H9 (cell line): ENCODE measurements at regions not wholly inside any gene's neighbourhood (a gene's known extent, or its start where the extent isn't known, plus 50 kb on each side); places are given as distances from the start of the nearest gene placed in this dataset.

Source experiments
- DNase-seq: peaks from one replicate; pipeline ENCODE4 v3.0.0-alpha.2; 2017
- H2AFZ ChIP-seq: one replicate; pipeline ENCODE4 v1.6.1; 2013; ENCODE audit warnings: mild to moderate bottlenecking, low read length, control low read depth, moderate library complexity
- H2AK5ac ChIP-seq: 2 replicates; pipeline ENCODE4 v1.6.1; 2013; ENCODE audit warnings: low read length, control low read depth, mixed read lengths; ENCODE audit not compliant: insufficient read length
- H2BK120ac ChIP-seq: one replicate; pipeline ENCODE4 v1.6.1; 2013; ENCODE audit warnings: low read depth, mild to moderate bottlenecking, low read length, control low read depth, inconsistent platforms; ENCODE audit not compliant: poor library complexity, severe bottlenecking
- H2BK12ac ChIP-seq: 2 replicates; pipeline ENCODE4 v1.6.1; 2013; ENCODE audit warnings: low read length, control low read depth, mixed read lengths, low read depth; ENCODE audit not compliant: insufficient read length
- H2BK15ac ChIP-seq: 2 replicates; pipeline ENCODE4 v1.6.1; 2013; ENCODE audit warnings: low read depth, low read length, control low read depth
- H2BK20ac ChIP-seq: one replicate; pipeline ENCODE4 v1.6.1; 2013; ENCODE audit warnings: low read depth, mild to moderate bottlenecking, low read length, control low read depth, inconsistent platforms; ENCODE audit not compliant: poor library complexity, severe bottlenecking
- H2BK5ac ChIP-seq: 2 replicates; pipeline ENCODE4 v1.6.1; 2013; ENCODE audit warnings: low read length, control low read depth, mixed read lengths; ENCODE audit not compliant: insufficient read length
- H3K14ac ChIP-seq: 2 replicates; pipeline ENCODE4 v1.6.1; 2013; ENCODE audit warnings: low read length, control low read depth; ENCODE audit not compliant: insufficient read depth
- H3K18ac ChIP-seq: 2 replicates; pipeline ENCODE4 v1.6.1; 2013; ENCODE audit warnings: low read depth, mild to moderate bottlenecking, mixed read lengths, low read length, control low read depth; ENCODE audit not compliant: insufficient read length
- H3K23ac ChIP-seq: 2 replicates; pipeline ENCODE4 v1.6.1; 2013; ENCODE audit warnings: low read length, control low read depth, mixed read lengths, low read depth; ENCODE audit not compliant: insufficient read length
- H3K23me2 ChIP-seq: 2 replicates; pipeline ENCODE4 v1.6.1; 2013; ENCODE audit warnings: low read depth, mild to moderate bottlenecking, mixed read lengths, low read length, control low read depth; ENCODE audit not compliant: insufficient read length, poor library complexity, severe bottlenecking
- H3K27ac ChIP-seq: 2 replicates; pipeline ENCODE4 v1.5.1; 2013; ENCODE audit warnings: low read length, control low read depth, mixed read lengths, low read depth; ENCODE audit not compliant: insufficient read length
- H3K27me3 ChIP-seq: 2 replicates; pipeline ENCODE4 v1.6.1; 2013; ENCODE audit warnings: low read length, control low read depth, inconsistent platforms; ENCODE audit not compliant: insufficient read depth
- H3K4ac ChIP-seq: 2 replicates; pipeline ENCODE4 v1.6.1; 2013; ENCODE audit warnings: low read depth, mild to moderate bottlenecking, control low read depth, inconsistent platforms, low read length, moderate library complexity
- H3K4me1 ChIP-seq: 2 replicates; pipeline ENCODE4 v1.6.1; 2013; ENCODE audit warnings: low read length, control low read depth, inconsistent platforms; ENCODE audit not compliant: insufficient read depth
- H3K4me2 ChIP-seq: 2 replicates; pipeline ENCODE4 v1.6.1; 2013; ENCODE audit warnings: low read length, control low read depth, mixed read lengths; ENCODE audit not compliant: insufficient read length, insufficient read depth
- H3K56ac ChIP-seq: 2 replicates; pipeline ENCODE4 v1.6.1; 2013; ENCODE audit warnings: low read depth, mild to moderate bottlenecking, mixed read lengths, low read length, control low read depth; ENCODE audit not compliant: insufficient read length
- H3K79me1 ChIP-seq: 2 replicates; pipeline ENCODE4 v1.6.1; 2013; ENCODE audit warnings: low read depth, mild to moderate bottlenecking, moderate library complexity, low read length, control low read depth, inconsistent platforms; ENCODE audit not compliant: insufficient read depth, poor library complexity, severe bottlenecking
- H3K79me2 ChIP-seq: 2 replicates; pipeline ENCODE4 v1.6.1; 2013; ENCODE audit warnings: low read length, control low read depth, inconsistent platforms; ENCODE audit not compliant: insufficient read depth
- H3K9ac ChIP-seq: 2 replicates; pipeline ENCODE4 v1.6.1; 2013; ENCODE audit warnings: low read length, control low read depth, mixed read lengths; ENCODE audit not compliant: insufficient read length; ENCODE audit errors: extremely low read depth
- H3K9me3 ChIP-seq: one replicate; pipeline ENCODE4 v1.6.1; 2013; ENCODE audit warnings: low read depth, low read length, inconsistent platforms; ENCODE audit not compliant: control insufficient read depth
- H3T11ph ChIP-seq: one replicate; pipeline ENCODE4 v1.6.1; 2013; ENCODE audit warnings: mild to moderate bottlenecking, low read length, control low read depth, inconsistent platforms
- H4K20me1 ChIP-seq: one replicate; pipeline ENCODE4 v1.6.1; 2013; ENCODE audit not compliant: control insufficient read depth, insufficient read length, insufficient read depth
- H4K5ac ChIP-seq: 2 replicates; pipeline ENCODE4 v1.6.1; 2013; ENCODE audit warnings: low read depth, mild to moderate bottlenecking, mixed read lengths, low read length, control low read depth; ENCODE audit not compliant: insufficient read length
- H4K8ac ChIP-seq: replicated peaks from 2 replicates; pipeline ENCODE4 v1.6.1; 2013; ENCODE audit warnings: low read length, control low read depth, mixed read lengths, low read depth; ENCODE audit not compliant: insufficient read length
- H4K91ac ChIP-seq: 2 replicates; pipeline ENCODE4 v1.6.1; 2013; ENCODE audit warnings: low read depth, mild to moderate bottlenecking, moderate library complexity, mixed read lengths, low read length, control low read depth; ENCODE audit not compliant: insufficient read length
- H3K27ac Mint-ChIP-seq, 3 experiments: 2 replicates in 2 of 3; 3 replicates in 1 of 3; pipeline ENCODE4 v1.8.0; 2020 to 2021; ENCODE audit warnings: mixed read lengths in 3 of 3, mild to moderate bottlenecking in 1 of 3, moderate library complexity in 1 of 3
- H3K27me3 Mint-ChIP-seq: 2 replicates; pipeline ENCODE4 v1.8.0; 2021; ENCODE audit warnings: low read depth, mild to moderate bottlenecking, moderate library complexity, mixed read lengths
- H3K36me3 Mint-ChIP-seq, 3 experiments: 2 replicates in 2 of 3; 3 replicates in 1 of 3; pipeline ENCODE4 v1.8.0; 2020 to 2021; ENCODE audit warnings: low read depth in 3 of 3, mixed read lengths in 3 of 3; ENCODE audit not compliant: insufficient read depth in 1 of 3
- H3K4me1 Mint-ChIP-seq, 2 experiments: 2 replicates each; pipeline ENCODE4 v1.8.0; 2020; ENCODE audit warnings: mixed read lengths in 2 of 2
- H3K4me3 Mint-ChIP-seq, 2 experiments: 2 replicates in 1 of 2; 3 replicates in 1 of 2; pipeline ENCODE4 v1.8.0; 2020 to 2021; ENCODE audit warnings: mild to moderate bottlenecking in 2 of 2, mixed read lengths in 2 of 2, moderate library complexity in 1 of 2
- H3K9me3 Mint-ChIP-seq, 2 experiments: 2 replicates in 1 of 2; 3 replicates in 1 of 2; pipeline ENCODE4 v1.8.0; 2020; ENCODE audit warnings: mild to moderate bottlenecking in 2 of 2, mixed read lengths in 2 of 2, moderate library complexity in 1 of 2
- CTCF ChIP-seq: fragments of 200-600 bp; sonication (generic); conservative IDR thresholded peaks from 3 replicates; pipeline ENCODE4 v1.8.0; 2021; ENCODE audit warnings: antibody characterized with exemption, mild to moderate bottlenecking
- WGBS: extraction: QIAGEN DNeasy Blood & Tissue Kit; methylation state at CpG from one replicate; pipeline ENCODE4 v1.1.7; 2013; ENCODE audit warnings: missing lambda C conversion rate, low lambda C conversion rate, mixed read lengths; ENCODE audit not compliant: insufficient read length; ENCODE audit errors: extremely low coverage; 5-methylcytosine and 5-hydroxymethylcytosine counted together

- Histone ChIP-seq H2BK5ac (no peak overlapping the region), H2AFZ (no peak overlapping the region), H3K18ac (no peak overlapping the region), H3K27ac (no peak overlapping the region), H3K56ac (no peak overlapping the region), H3K9me3 (no peaks in the 10 kb centered on the region), H4K8ac (no peak overlapping the region), H3K9ac (no peak overlapping the region), H3K27me3 (peaks cover 7% of the 10 kb centered on the region; the same call in 1 of the 2 replicates), H3K79me1 (no peaks in the 10 kb centered on the region), H4K5ac (no peak overlapping the region), H2BK12ac (no peak overlapping the region), H4K91ac (no peak overlapping the region), H3K23ac (no peak overlapping the region), H3T11ph (no peak overlapping the region), H3K79me2 (no peaks in the 10 kb centered on the region), H2AK5ac (no peak overlapping the region), H2BK120ac (no peak overlapping the region), H3K23me2 (no peaks in the 10 kb centered on the region), H2BK20ac (no peak overlapping the region), H3K4me1 (peaks cover 2% of the 10 kb centered on the region; the same call in 1 of the 2 replicates), H3K4me2 (no peak overlapping the region), H2BK15ac (no peak overlapping the region), H4K20me1 (no peaks in the 10 kb centered on the region), H3K4ac (no peak overlapping the region), H3K14ac (no peak overlapping the region)
- no CpG with 5 or more reads among the region's 22 CpGs for WGBS
- H3K27ac Mint-ChIP-seq, result no peak overlapping the region
- no peak for TF ChIP-seq CTCF
- peaks cover 0 to 4% of the 10 kb centered on the region in 2 experiments; a peak in 1 of 5 replicates for H3K9me3 Mint-ChIP-seq
- H3K36me3 Mint-ChIP-seq, result no peaks in the 10 kb centered on the region; a peak in 2 of 7 replicates
- no peak for DNase-seq
- H3K27me3 Mint-ChIP-seq, result peaks cover 96% of the 10 kb centered on the region
- H3K4me3 Mint-ChIP-seq, result no peak overlapping the region
- peaks cover 9 to 13% of the 10 kb centered on the region in 2 experiments for H3K4me1 Mint-ChIP-seq
Measured at GRCh38 chr5:171615705-171616640, 169.6 kb upstream of the SMIM23 start.
